ENCODE measurements at regions not wholly inside any gene's neighbourhood (a gene's known extent, or its start where the extent isn't known, plus 50 kb on each side); places are given as distances from the start of the nearest gene placed in this dataset.

- no peak for TF ChIP-seq EZH2 (IDR thresholded peaks at IDR 0.05; ENCODE audit: borderline replicate concordance, insufficient read depth, low read depth, low read length, poor library complexity, severe bottlenecking)
- TF ChIP-seq, protein P1, sequence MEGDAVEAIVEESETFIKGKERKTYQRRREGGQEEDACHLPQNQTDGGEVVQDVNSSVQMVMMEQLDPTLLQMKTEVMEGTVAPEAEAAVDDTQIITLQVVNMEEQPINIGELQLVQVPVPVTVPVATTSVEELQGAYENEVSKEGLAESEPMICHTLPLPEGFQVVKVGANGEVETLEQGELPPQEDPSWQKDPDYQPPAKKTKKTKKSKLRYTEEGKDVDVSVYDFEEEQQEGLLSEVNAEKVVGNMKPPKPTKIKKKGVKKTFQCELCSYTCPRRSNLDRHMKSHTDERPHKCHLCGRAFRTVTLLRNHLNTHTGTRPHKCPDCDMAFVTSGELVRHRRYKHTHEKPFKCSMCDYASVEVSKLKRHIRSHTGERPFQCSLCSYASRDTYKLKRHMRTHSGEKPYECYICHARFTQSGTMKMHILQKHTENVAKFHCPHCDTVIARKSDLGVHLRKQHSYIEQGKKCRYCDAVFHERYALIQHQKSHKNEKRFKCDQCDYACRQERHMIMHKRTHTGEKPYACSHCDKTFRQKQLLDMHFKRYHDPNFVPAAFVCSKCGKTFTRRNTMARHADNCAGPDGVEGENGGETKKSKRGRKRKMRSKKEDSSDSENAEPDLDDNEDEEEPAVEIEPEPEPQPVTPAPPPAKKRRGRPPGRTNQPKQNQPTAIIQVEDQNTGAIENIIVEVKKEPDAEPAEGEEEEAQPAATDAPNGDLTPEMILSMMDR (IDR thresholded peaks at IDR 0.05), result no peak
These were observed 291.7 kb upstream of the GATB start for GRCh38 chr4:152052451-152053057.

Measured in B cell (primary cell).